ENCODE measurements at regions not wholly inside any gene's neighbourhood (a gene's known extent, or its start where the extent isn't known, plus 50 kb on each side); places are given as distances from the start of the nearest gene placed in this dataset.

DNA sequence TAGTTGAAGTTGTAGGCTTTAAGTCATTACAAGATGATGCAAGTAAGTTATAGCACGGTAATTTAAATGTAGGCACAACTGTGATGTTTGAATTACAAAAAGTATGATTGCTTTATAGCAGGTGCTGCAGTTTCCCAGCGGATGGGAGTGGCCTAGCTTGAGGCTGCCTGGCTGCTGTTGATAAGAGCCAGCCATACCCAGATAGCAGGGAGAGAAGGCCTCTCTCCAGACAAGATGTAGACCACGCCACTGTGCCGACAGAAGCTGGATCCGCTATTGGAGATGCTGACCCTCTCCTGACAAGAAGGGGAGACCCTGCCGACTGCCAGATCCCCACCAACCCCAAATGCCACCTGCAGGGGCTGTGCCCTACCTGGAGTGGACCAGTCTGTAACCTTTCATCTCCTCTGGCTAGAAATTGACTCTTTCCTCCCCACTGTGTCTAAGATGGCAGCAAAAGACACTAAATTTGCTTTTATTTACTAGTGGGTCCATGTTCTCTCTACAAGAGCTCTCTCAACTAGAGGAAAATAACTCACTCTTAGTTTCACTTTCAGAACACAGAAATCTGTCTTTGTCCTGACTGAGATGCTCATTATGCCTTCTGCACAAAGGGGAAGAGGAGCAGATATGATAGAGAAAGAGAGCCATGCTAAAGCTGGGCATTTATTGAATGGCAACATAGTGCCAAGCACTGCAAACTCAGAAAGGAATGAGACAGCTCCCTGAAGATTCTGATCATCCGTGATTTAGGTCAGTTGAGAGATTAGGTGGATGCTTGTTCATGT lies 127.9 kb downstream of the URB2 start:
- Histone ChIP-seq H3K27me3 (ENCODE audit: insufficient read depth, low read length) (no peaks in the 10 kb centered on the region), H3K4me1 (ENCODE audit: insufficient read depth, low read length) (peaks cover 3% of the 10 kb centered on the region), H3K4me3 (ENCODE audit: low read length in 2 of 2) (no peak overlapping the region), H3K36me3 (ENCODE audit: insufficient read depth, low read length) (no peaks in the 10 kb centered on the region), H3K27ac (ENCODE audit: low read depth, low read length) (no peak overlapping the region), H3K9me3 (ENCODE audit: control insufficient read depth in 1 of 2, low read length in 2 of 2) (no peaks in the 10 kb centered on the region)
- Mint-ChIP-seq H3K4me1 (peaks cover 0 to 10% (median 5%) of the 10 kb centered on the region in 4 donors), H3K27me3 (peaks cover under 1 to 3% of the 10 kb centered on the region in 2 donors), H3K36me3 (no peaks in the 10 kb centered on the region), H3K27ac (peak overlapping the region in 5 of 7 donors; percentile 18 to 68 (median 54)), H3K9me3 (peaks cover 0 to 17% (median 7%) of the 10 kb centered on the region in 8 donors), H3K4me3 (peak overlapping the region in 7 of 8 donors; percentile 32 to 71 (median 49))
- intact Hi-C loops (cut with micrococcal nuclease): no loop called here
- ChIA-PET POLR2A (ENCODE audit: partially characterized antibody) (interaction anchor here (1.1 kb wide), 1 partner anchor 92 kb away, joined by 3 read pairs; no protein-coding TSS in a partner anchor), CTCF (ENCODE audit: partially characterized antibody) (no interaction called here)
- no peak for DNase-seq

DNA sequence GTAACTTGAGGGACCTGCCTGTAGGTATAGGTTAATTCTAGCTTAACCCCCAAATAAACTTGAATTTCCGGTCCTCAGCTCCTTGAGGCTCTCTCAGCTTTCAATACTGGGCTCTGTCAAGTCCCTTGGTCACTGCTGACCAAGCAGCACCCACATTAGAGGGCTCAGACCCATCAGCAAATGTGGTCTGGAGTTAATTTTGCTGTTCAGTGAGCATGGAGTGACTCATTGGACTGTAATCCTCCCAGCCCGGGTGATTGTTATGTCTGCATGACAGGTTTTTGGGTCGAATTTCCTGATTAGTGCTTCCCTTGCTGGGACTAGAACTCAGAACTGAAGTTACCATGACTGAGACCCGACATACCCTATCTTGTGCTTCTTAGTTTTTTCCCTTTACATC lies 130.6 kb downstream of the URB2 start:
- H3K27me3 Mint-ChIP-seq: peaks cover 0 to 5% of the 10 kb centered on the region in 2 donors
- Histone ChIP-seq H3K27ac (ENCODE audit: low read depth, low read length) (no peak overlapping the region), H3K4me3 (ENCODE audit: low read length in 2 of 2) (no peak overlapping the region), H3K9me3 (ENCODE audit: control insufficient read depth in 1 of 2, low read length in 2 of 2) (no peaks in the 10 kb centered on the region), H3K36me3 (ENCODE audit: insufficient read depth, low read length) (no peaks in the 10 kb centered on the region), H3K27me3 (ENCODE audit: insufficient read depth, low read length) (no peaks in the 10 kb centered on the region), H3K4me1 (ENCODE audit: insufficient read depth, low read length) (peaks cover 3% of the 10 kb centered on the region)
- no peaks in the 10 kb centered on the region for H3K36me3 Mint-ChIP-seq
- no peak for DNase-seq
- ChIA-PET CTCF (ENCODE audit: partially characterized antibody) (no interaction called here), POLR2A (ENCODE audit: partially characterized antibody) (no interaction called here)
- H3K27ac Mint-ChIP-seq: no peak overlapping the region
- peaks cover 0 to 10% (median 5%) of the 10 kb centered on the region in 4 donors for H3K4me1 Mint-ChIP-seq
- H3K9me3 Mint-ChIP-seq: peaks cover 0 to 17% (median 7%) of the 10 kb centered on the region in 8 donors
- no peak overlapping the region for H3K4me3 Mint-ChIP-seq
- intact Hi-C loops (cut with micrococcal nuclease): no loop called here

DNA sequence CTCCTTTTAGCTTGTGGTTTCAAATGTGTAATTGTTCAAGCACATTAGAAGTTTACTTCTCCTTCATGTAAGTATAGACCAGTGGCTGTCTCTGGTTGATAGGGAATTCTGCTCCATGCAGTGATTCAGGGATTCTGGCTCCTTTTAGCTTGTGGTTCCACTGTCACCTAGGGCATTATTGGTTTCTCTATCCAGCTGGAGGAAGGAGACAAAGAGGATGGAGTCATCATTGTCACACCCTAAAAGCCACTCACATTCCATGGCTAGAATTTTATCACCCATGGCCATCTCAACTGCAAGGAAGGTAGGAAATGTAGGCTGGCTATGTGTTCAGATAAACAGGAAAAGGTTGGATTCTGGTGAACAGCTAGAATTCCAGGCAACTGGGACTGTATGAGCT lies 131.2 kb downstream of the URB2 start:
- H3K36me3 Mint-ChIP-seq: no peaks in the 10 kb centered on the region
- H3K36me3 ChIP-seq (ENCODE audit: insufficient read depth, low read length): no peaks in the 10 kb centered on the region
- no peaks in the 10 kb centered on the region for H3K9me3 ChIP-seq (ENCODE audit: control insufficient read depth in 1 of 2, low read length in 2 of 2)
- H3K27me3 ChIP-seq (ENCODE audit: insufficient read depth, low read length): no peaks in the 10 kb centered on the region
- peaks cover 0 to 5% of the 10 kb centered on the region in 2 donors for H3K27me3 Mint-ChIP-seq
- DNase-seq: no peak
- H3K27ac ChIP-seq (ENCODE audit: low read depth, low read length): no peak overlapping the region
- H3K4me3 ChIP-seq (ENCODE audit: low read length in 2 of 2): no peak overlapping the region
- ChIA-PET POLR2A (ENCODE audit: partially characterized antibody) (no interaction called here), CTCF (ENCODE audit: partially characterized antibody) (no interaction called here)
- intact Hi-C loops (cut with micrococcal nuclease): no loop called here
- H3K9me3 Mint-ChIP-seq: peaks cover 0 to 17% (median 7%) of the 10 kb centered on the region in 8 donors
- H3K4me1 Mint-ChIP-seq: peaks cover 0 to 10% (median 5%) of the 10 kb centered on the region in 4 donors
- H3K4me1 ChIP-seq (ENCODE audit: insufficient read depth, low read length): peaks cover 3% of the 10 kb centered on the region
- H3K4me3 Mint-ChIP-seq: no peak overlapping the region
- no peak overlapping the region for H3K27ac Mint-ChIP-seq

DNA sequence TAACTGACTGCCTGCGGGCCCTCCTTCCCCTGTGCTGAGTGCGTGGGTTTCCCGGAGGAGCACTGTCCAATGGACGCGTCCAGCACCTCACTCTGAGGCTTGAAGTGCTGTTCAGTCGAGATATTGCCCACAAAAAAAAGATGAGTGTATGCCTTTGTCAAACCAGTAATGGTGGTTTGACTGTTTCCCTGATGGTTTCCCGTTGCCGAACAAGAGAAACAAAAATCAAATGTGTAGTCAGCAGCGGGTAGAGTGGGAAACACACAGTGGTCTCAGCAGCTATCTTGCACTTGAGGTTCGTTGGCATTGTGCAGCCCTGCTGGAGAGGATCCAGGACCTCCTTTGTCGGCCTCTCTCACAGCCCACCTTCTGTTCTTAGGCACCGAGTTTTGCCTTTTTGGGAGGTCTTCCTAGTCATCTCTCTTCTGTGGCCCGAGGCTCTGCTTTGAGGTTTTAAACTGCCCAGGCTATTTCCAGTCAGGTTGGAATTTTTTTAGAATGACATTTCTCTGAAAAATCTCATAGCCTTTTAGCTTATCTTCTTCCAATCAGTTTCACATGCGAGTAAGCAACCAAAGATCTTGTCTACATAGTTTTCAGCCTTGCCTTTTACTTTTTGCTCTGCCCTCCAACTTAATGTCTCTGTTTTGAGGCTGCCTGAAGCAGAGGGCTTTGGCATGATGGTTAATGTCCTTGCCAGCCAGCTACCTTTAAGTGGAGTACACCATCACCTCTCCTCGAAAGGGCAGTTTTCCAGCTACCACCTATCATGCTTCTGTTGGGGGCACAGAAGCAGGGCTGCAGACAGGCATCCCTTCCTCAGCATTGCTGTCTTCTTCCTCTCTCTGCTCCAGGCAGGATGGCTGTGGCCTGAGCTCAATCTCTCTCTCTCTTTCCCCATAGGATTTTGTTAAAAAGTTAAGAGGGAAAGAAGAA lies 132.3 kb downstream of the URB2 start:
- Histone ChIP-seq H3K27ac (ENCODE audit: low read depth, low read length) (no peak overlapping the region), H3K4me1 (ENCODE audit: insufficient read depth, low read length) (peaks cover 3% of the 10 kb centered on the region), H3K4me3 (ENCODE audit: low read length in 2 of 2) (no peak overlapping the region), H3K27me3 (ENCODE audit: insufficient read depth, low read length) (no peaks in the 10 kb centered on the region), H3K9me3 (ENCODE audit: control insufficient read depth in 1 of 2, low read length in 2 of 2) (no peaks in the 10 kb centered on the region), H3K36me3 (ENCODE audit: insufficient read depth, low read length) (no peaks in the 10 kb centered on the region)
- ChIA-PET CTCF (ENCODE audit: partially characterized antibody) (no interaction called here), POLR2A (ENCODE audit: partially characterized antibody) (no interaction called here)
- H3K4me3 Mint-ChIP-seq: no peak overlapping the region
- peaks cover 0 to 10% (median 5%) of the 10 kb centered on the region in 4 donors for H3K4me1 Mint-ChIP-seq
- peaks cover 0 to 5% of the 10 kb centered on the region in 2 donors for H3K27me3 Mint-ChIP-seq
- no peaks in the 10 kb centered on the region for H3K36me3 Mint-ChIP-seq
- no peak overlapping the region for H3K27ac Mint-ChIP-seq
- intact Hi-C loops (cut with micrococcal nuclease): no loop called here
- no peak for DNase-seq
- H3K9me3 Mint-ChIP-seq: peaks cover 0 to 17% (median 7%) of the 10 kb centered on the region in 8 donors

DNA sequence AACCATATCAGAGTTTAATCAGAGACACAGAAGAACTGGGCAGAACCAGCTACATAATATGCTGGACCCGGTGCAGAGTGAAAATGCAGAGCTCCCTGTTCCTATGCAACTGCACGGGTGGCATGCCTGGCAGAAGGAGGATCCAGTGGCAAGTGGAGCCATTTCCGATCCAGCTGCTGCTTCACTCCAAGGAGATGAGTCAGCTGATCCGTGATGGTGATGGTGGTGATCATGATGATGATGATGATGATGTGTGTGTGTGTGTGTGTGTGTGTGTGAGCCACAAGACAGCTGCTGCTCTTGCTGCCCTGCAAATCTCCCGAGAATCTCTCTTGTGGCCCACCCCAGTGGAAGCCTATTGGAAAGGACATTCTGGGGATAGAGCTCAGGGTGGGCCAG lies 133.0 kb downstream of the URB2 start:
- Histone ChIP-seq H3K9me3 (ENCODE audit: control insufficient read depth in 1 of 2, low read length in 2 of 2) (no peaks in the 10 kb centered on the region), H3K4me3 (ENCODE audit: low read length in 2 of 2) (no peak overlapping the region), H3K36me3 (ENCODE audit: insufficient read depth, low read length) (no peaks in the 10 kb centered on the region), H3K27me3 (ENCODE audit: insufficient read depth, low read length) (no peaks in the 10 kb centered on the region), H3K4me1 (ENCODE audit: insufficient read depth, low read length) (no peaks in the 10 kb centered on the region), H3K27ac (ENCODE audit: low read depth, low read length) (no peak overlapping the region)
- CTCF ChIA-PET (ENCODE audit: partially characterized antibody): no interaction called here
- H3K27me3 Mint-ChIP-seq: peaks cover 2 to 5% of the 10 kb centered on the region in 2 donors
- no peak overlapping the region for H3K4me3 Mint-ChIP-seq
- H3K36me3 Mint-ChIP-seq: no peaks in the 10 kb centered on the region
- peaks cover 0 to 5% (median 4%) of the 10 kb centered on the region in 4 donors for H3K4me1 Mint-ChIP-seq
- H3K9me3 Mint-ChIP-seq: peaks cover 0 to 17% (median 7%) of the 10 kb centered on the region in 8 donors
- no peak overlapping the region for H3K27ac Mint-ChIP-seq
- intact Hi-C loops (cut with micrococcal nuclease): no loop called here
- POLR2A ChIA-PET (ENCODE audit: partially characterized antibody): no interaction called here
- no peak for DNase-seq

DNA sequence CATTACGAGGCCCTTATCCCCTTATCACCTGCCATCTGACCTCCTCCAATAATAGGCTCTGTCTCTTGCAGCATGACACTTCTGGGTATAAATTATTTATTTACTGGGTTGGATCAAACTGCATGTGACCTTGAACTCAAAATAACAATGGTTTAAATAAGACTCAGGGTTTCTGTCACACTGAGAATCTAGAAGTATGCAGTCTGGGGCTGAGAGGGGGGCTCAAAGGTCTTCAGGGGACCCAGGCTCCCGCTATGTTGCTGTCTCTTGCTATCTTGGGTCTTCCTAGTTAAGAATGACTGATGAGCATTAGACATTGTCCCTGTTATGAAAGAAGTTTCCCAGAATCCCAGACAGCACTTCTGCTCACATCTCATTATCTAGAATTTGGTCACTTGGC lies 133.5 kb downstream of the URB2 start:
- Mint-ChIP-seq H3K9me3 (peaks cover 0 to 17% (median 7%) of the 10 kb centered on the region in 8 donors), H3K36me3 (no peaks in the 10 kb centered on the region), H3K27ac (no peak overlapping the region), H3K27me3 (peaks cover 4 to 5% of the 10 kb centered on the region in 2 donors), H3K4me3 (no peak overlapping the region), H3K4me1 (no peaks in the 10 kb centered on the region)
- H3K27ac ChIP-seq (ENCODE audit: low read depth, low read length): no peak overlapping the region
- no peaks in the 10 kb centered on the region for H3K36me3 ChIP-seq (ENCODE audit: insufficient read depth, low read length)
- no peaks in the 10 kb centered on the region for H3K9me3 ChIP-seq (ENCODE audit: control insufficient read depth in 1 of 2, low read length in 2 of 2)
- intact Hi-C loops (cut with micrococcal nuclease): no loop called here
- CTCF ChIA-PET (ENCODE audit: partially characterized antibody): no interaction called here
- POLR2A ChIA-PET (ENCODE audit: partially characterized antibody): no interaction called here
- H3K27me3 ChIP-seq (ENCODE audit: insufficient read depth, low read length): no peaks in the 10 kb centered on the region
- no peak overlapping the region for H3K4me3 ChIP-seq (ENCODE audit: low read length in 2 of 2)
- no peaks in the 10 kb centered on the region for H3K4me1 ChIP-seq (ENCODE audit: insufficient read depth, low read length)
- no peak for DNase-seq

DNA sequence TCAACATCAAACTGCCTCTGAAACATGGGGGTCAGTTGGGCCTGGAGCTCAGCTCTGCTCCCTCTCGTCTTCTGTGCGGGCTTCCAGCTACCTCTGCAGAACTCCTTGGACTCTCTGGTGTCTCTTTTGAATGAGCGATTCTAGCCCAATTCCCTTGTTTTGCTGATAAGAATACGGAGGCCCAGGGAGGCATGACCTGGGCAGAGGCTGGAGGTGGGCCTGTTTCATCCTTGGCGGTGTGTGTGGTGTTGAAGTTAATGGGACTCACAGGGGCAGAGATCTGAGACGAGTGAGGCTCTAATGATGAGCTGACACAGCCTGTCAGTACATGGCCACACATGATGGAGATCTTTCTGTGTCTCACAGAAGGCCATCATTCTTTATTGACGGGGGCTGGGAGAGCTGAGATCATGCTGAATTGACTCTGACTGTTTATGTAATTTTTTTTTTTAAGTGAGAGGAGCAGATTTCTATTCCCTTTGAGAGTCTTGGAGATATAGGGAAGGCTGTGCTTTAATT lies 134.5 kb downstream of the URB2 start:
- CTCF ChIA-PET (ENCODE audit: partially characterized antibody): no interaction called here
- no peaks in the 10 kb centered on the region for H3K4me1 Mint-ChIP-seq
- H3K27ac ChIP-seq (ENCODE audit: low read depth, low read length): no peak overlapping the region
- intact Hi-C loops (cut with micrococcal nuclease): no loop called here
- H3K4me3 Mint-ChIP-seq: no peak overlapping the region
- H3K4me3 ChIP-seq (ENCODE audit: low read length in 2 of 2): no peak overlapping the region
- H3K4me1 ChIP-seq (ENCODE audit: insufficient read depth, low read length): no peaks in the 10 kb centered on the region
- H3K27ac Mint-ChIP-seq: no peak overlapping the region
- H3K27me3 Mint-ChIP-seq: peaks cover 4 to 7% of the 10 kb centered on the region in 2 donors
- H3K36me3 ChIP-seq (ENCODE audit: insufficient read depth, low read length): no peaks in the 10 kb centered on the region
- peaks cover 0 to 17% (median 7%) of the 10 kb centered on the region in 8 donors for H3K9me3 Mint-ChIP-seq
- no peaks in the 10 kb centered on the region for H3K36me3 Mint-ChIP-seq
- no peaks in the 10 kb centered on the region for H3K27me3 ChIP-seq (ENCODE audit: insufficient read depth, low read length)
- no peak for DNase-seq
- POLR2A ChIA-PET (ENCODE audit: partially characterized antibody): no interaction called here
- no peaks in the 10 kb centered on the region for H3K9me3 ChIP-seq (ENCODE audit: control insufficient read depth in 1 of 2, low read length in 2 of 2)

Measured in CD4-positive, alpha-beta memory T cell (primary cell).